PC-3 (cell line): ENCODE measurements at regions not wholly inside any gene's neighbourhood (a gene's known extent, or its start where the extent isn't known, plus 50 kb on each side); places are given as distances from the start of the nearest gene placed in this dataset.

Experiments
- EZH2 ChIP-seq: fragments of 300-600 bp; sonication (generic); IDR thresholded peaks from one replicate; pipeline ENCODE4 v1.6.1; 2017; ENCODE audit warnings: antibody characterized with exemption, mild to moderate bottlenecking, low read length; ENCODE audit not compliant: unreplicated experiment
- TF ChIP-seq, protein P1 (sequence below): fragments of 300-600 bp; sonication (generic); conservative IDR thresholded peaks from 2 replicates; pipeline ENCODE4 v1.5.1; 2017; ENCODE audit warnings: antibody characterized with exemption, low read depth, mild to moderate bottlenecking, low read length

DNA sequence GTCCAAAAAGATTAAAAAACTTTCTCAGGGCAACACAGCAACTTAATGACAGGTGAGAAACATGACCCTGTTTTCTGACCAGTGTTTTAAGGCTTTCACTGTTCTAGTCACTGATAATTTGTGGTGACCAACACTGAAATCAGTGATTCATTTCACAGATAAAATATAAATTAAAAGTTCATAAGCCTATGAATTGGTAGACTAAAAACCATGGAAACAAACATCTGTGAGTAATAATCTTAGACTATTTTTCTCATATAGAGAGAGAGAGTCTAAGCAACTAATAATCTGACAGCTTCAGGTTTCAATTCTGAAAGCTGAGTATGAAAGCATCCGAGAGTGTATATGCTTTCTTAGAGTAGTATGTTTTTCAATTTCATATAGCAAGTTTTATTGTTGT, 536.9 kb downstream of the ADGRL2 start:
- TF ChIP-seq EZH2, result no peak
- TF ChIP-seq, protein P1, sequence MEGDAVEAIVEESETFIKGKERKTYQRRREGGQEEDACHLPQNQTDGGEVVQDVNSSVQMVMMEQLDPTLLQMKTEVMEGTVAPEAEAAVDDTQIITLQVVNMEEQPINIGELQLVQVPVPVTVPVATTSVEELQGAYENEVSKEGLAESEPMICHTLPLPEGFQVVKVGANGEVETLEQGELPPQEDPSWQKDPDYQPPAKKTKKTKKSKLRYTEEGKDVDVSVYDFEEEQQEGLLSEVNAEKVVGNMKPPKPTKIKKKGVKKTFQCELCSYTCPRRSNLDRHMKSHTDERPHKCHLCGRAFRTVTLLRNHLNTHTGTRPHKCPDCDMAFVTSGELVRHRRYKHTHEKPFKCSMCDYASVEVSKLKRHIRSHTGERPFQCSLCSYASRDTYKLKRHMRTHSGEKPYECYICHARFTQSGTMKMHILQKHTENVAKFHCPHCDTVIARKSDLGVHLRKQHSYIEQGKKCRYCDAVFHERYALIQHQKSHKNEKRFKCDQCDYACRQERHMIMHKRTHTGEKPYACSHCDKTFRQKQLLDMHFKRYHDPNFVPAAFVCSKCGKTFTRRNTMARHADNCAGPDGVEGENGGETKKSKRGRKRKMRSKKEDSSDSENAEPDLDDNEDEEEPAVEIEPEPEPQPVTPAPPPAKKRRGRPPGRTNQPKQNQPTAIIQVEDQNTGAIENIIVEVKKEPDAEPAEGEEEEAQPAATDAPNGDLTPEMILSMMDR, result no peak
